ENCODE measurements at regions not wholly inside any gene's neighbourhood (a gene's known extent, or its start where the extent isn't known, plus 50 kb on each side); places are given as distances from the start of the nearest gene placed in this dataset.

GRCh38 chr11:80109031-80109430 lies 668.2 kb upstream of the TENM4 start (continued):
- TF ChIP-seq FOSL1 (IDR thresholded peaks at IDR 0.05; ENCODE audit: insufficient read depth, low read depth, low read length) = no peak
- TF ChIP-seq SUZ12 (IDR thresholded peaks at IDR 0.05; ENCODE audit: low read length) = no peak
- no peak for TF ChIP-seq HDAC6 (IDR thresholded peaks at IDR 0.05; ENCODE audit: low read depth, low read length)
- TF ChIP-seq CHD1 (IDR thresholded peaks at IDR 0.05; ENCODE audit: low read depth, low read length) = no peak

Measured in H1 (cell line).